ENCODE measurements at regions not wholly inside any gene's neighbourhood (a gene's known extent, or its start where the extent isn't known, plus 50 kb on each side); places are given as distances from the start of the nearest gene placed in this dataset.

DNA sequence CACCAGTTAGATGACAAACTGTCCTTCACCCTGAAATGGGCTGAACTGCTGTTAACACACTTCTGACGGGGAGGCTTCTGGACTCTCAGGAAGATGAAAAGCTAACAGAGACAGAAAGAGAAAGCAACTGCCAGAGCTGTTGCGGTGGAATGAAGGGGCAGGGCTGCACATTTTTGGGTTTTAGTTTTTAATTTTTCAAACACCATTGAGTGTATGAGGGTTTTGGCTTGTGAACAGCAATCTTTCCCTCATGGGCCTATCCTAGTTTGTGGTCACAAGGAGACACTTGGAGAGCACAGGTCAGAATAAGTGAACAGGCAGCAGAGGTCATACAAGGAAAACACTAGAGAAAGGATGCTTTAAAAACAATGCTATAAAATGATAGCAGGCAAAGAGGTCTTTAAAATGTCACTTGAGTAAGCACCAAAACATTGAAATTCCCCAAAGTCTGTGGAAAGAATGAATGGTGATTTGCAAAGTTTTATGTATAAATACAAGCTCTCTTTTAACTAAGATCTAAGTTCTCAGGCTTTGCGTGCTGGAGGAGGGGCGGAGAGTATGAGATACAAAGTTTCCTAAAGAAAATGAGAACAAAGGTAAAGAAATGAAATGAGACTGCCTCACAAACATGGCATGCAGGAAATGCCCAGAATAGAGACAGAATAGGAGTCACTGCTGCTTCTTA is 101.4 kb upstream of the GLI3 start:
- Histone ChIP-seq H3K36me3 (ENCODE audit: control insufficient read depth in 4 of 4, insufficient read depth in 4 of 4, low read length in 3 of 4) (no peaks in the 10 kb centered on the region), H3K4me1 (ENCODE audit: control extremely low read depth in 1 of 4, control insufficient read depth in 4 of 4, insufficient read depth in 4 of 4, low read length in 3 of 4) (no peaks in the 10 kb centered on the region), H3K27me3 (replicated peaks in 2 of 5; ENCODE audit: control insufficient read depth in 4 of 5, insufficient read depth in 5 of 5, low read length in 4 of 5) (peaks cover 0 to 2% (median 2%) of the 10 kb centered on the region in 5 experiments), H3K9me3 (ENCODE audit: control extremely low read depth in 1 of 5, control insufficient read depth in 4 of 5, insufficient read depth in 2 of 5, low read depth in 1 of 5, low read length in 4 of 5) (no peaks in the 10 kb centered on the region), H3K27ac (ENCODE audit: insufficient read depth in 1 of 2, low read depth in 1 of 2, low read length in 2 of 2, poor library complexity in 1 of 2, severe bottlenecking in 2 of 2) (no peak overlapping the region), H3K4me3 (ENCODE audit: control insufficient read depth in 1 of 7, extremely low read depth in 1 of 7, insufficient read depth in 4 of 7, low read depth in 2 of 7, low read length in 6 of 7) (no peak overlapping the region)
- ChIA-PET POLR2A (no interaction called here), CTCF (no interaction called here)
- DNase-seq = no peak
- WGBS (ENCODE audit: insufficient coverage) = 92% methylated on average over 2 of the region's 4 CpGs

DNA sequence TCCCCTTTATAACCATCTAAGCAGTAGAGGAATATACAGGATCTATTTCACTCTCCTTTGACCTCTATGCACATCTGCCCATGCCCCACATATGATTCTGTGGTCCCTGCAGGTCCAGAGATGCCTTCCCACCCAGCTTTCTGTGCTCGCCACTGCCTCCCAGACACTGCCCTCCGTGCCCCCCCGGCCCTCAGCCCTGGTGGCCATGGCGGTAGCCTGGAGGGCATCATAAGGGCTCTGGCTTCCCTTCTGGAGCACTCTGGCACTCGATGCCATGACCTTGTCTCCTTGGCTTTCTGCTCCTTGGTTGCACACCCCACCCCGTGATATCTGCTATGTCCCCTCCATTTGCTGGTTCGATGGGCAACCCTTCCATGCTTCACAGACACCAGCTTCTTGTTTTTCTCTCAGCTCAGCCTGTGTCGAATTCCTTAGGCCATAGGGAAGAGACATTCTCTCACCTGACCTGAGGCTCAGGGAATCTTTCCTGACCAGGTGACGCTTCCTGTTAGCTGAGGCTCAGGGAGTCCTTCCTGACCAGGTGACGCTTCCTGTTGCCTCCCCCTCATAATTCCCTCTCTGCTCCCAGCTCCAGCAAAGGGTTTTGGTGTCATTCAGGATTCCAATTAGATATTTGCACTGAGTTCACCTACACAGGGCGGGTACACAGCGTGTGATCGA is 100.4 kb upstream of the GLI3 start:
- H3K36me3 ChIP-seq (ENCODE audit: control insufficient read depth in 4 of 4, insufficient read depth in 4 of 4, low read length in 3 of 4) = no peaks in the 10 kb centered on the region
- no peaks in the 10 kb centered on the region for H3K4me1 ChIP-seq (ENCODE audit: control extremely low read depth in 1 of 4, control insufficient read depth in 4 of 4, insufficient read depth in 4 of 4, low read length in 3 of 4)
- peaks cover 0 to 2% (median 0%) of the 10 kb centered on the region in 5 experiments for H3K27me3 ChIP-seq (replicated peaks in 2 of 5; ENCODE audit: control insufficient read depth in 4 of 5, insufficient read depth in 5 of 5, low read length in 4 of 5)
- H3K9me3 ChIP-seq (ENCODE audit: control extremely low read depth in 1 of 5, control insufficient read depth in 4 of 5, insufficient read depth in 2 of 5, low read depth in 1 of 5, low read length in 4 of 5) = peaks cover 0 to 6% (median 1%) of the 10 kb centered on the region in 5 experiments
- WGBS (ENCODE audit: insufficient coverage) = 96% methylated on average over 9 of the region's 13 CpGs
- no peak overlapping the region for H3K27ac ChIP-seq (ENCODE audit: insufficient read depth in 1 of 2, low read depth in 1 of 2, low read length in 2 of 2, poor library complexity in 1 of 2, severe bottlenecking in 2 of 2)
- DNase-seq = no peak
- no peak overlapping the region for H3K4me3 ChIP-seq (ENCODE audit: control insufficient read depth in 1 of 7, extremely low read depth in 1 of 7, insufficient read depth in 4 of 7, low read depth in 2 of 7, low read length in 6 of 7)
- ChIA-PET CTCF (no interaction called here), POLR2A (no interaction called here)

DNA sequence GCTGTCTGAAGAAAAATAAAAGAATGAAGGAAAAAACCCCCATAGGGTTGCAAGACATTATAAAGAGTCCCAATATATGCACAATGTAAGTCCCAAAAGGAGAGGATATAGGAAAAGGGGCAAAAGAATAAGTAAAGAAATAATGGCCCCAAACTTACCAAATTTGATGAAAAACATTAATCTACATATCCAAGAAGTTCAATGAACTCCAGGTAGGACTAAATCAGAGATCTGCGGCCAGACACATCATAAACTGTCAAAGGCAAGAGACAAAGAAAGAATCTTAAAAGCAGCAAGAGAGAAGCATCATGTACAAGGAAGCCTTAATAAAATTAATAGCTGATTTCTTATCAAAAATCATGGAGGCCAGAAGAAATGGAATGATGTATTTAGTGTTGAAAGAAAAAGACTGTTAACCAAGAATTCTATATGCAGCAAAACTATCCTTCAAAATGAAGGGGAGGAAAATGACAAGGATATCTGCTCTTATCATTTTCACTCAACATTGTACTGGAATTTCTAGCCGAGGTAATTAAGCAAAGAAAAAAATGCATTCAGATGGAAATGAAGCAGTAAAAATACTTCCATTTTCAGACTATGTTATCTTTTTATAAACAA is 95.7 kb upstream of the GLI3 start:
- H3K4me3 ChIP-seq (ENCODE audit: control insufficient read depth in 1 of 7, extremely low read depth in 1 of 7, insufficient read depth in 4 of 7, low read depth in 2 of 7, low read length in 6 of 7) = no peak overlapping the region
- ChIA-PET POLR2A (no interaction called here), CTCF (no interaction called here)
- no peak overlapping the region for H3K27ac ChIP-seq (ENCODE audit: insufficient read depth in 1 of 2, low read depth in 1 of 2, low read length in 2 of 2, poor library complexity in 1 of 2, severe bottlenecking in 2 of 2)
- no peak for DNase-seq
- H3K27me3 ChIP-seq (replicated peaks in 2 of 5; ENCODE audit: control insufficient read depth in 4 of 5, insufficient read depth in 5 of 5, low read length in 4 of 5) = peaks cover 0 to 2% (median 0%) of the 10 kb centered on the region in 5 experiments
- WGBS (ENCODE audit: insufficient coverage) = no CpG with 5 or more reads among the region's 2 CpGs
- peaks cover 2 to 17% (median 3%) of the 10 kb centered on the region in 5 experiments for H3K9me3 ChIP-seq (ENCODE audit: control extremely low read depth in 1 of 5, control insufficient read depth in 4 of 5, insufficient read depth in 2 of 5, low read depth in 1 of 5, low read length in 4 of 5)
- no peaks in the 10 kb centered on the region for H3K36me3 ChIP-seq (ENCODE audit: control insufficient read depth in 4 of 4, insufficient read depth in 4 of 4, low read length in 3 of 4)
- H3K4me1 ChIP-seq (ENCODE audit: control extremely low read depth in 1 of 4, control insufficient read depth in 4 of 4, insufficient read depth in 4 of 4, low read length in 3 of 4) = no peaks in the 10 kb centered on the region

DNA sequence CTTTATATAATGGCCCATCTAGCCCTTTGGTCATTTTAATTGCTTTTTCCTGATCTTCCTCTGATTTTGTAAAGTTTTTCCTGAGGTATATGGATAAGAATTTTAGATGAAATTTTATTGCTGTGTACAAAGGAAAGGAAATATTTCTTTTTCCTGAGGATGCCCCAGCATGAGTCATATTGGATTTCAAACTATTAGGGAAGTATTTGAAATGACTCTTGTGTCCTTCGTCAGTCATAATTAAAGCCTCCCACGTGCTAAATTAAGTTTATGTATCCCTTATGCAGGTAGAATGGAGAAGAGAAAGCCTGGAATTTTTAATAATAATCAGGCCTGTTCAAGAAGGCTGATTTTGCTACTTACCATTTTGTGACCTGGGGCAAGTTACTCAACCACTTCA is 82.6 kb upstream of the GLI3 start:
- 100% methylated on average over 2 of the region's 2 CpGs for WGBS (ENCODE audit: insufficient coverage)
- no peak for DNase-seq
- CTCF ChIA-PET = no interaction called here
- Histone ChIP-seq H3K27me3 (replicated peaks in 2 of 5; ENCODE audit: control insufficient read depth in 4 of 5, insufficient read depth in 5 of 5, low read length in 4 of 5) (peaks cover 0 to 7% (median 0%) of the 10 kb centered on the region in 5 experiments), H3K27ac (ENCODE audit: insufficient read depth in 1 of 2, low read depth in 1 of 2, low read length in 2 of 2, poor library complexity in 1 of 2, severe bottlenecking in 2 of 2) (no peak overlapping the region), H3K9me3 (ENCODE audit: control extremely low read depth in 1 of 5, control insufficient read depth in 4 of 5, insufficient read depth in 2 of 5, low read depth in 1 of 5, low read length in 4 of 5) (no peaks in the 10 kb centered on the region), H3K4me3 (ENCODE audit: control insufficient read depth in 1 of 7, extremely low read depth in 1 of 7, insufficient read depth in 4 of 7, low read depth in 2 of 7, low read length in 6 of 7) (no peak overlapping the region), H3K4me1 (ENCODE audit: control extremely low read depth in 1 of 4, control insufficient read depth in 4 of 4, insufficient read depth in 4 of 4, low read length in 3 of 4) (no peaks in the 10 kb centered on the region), H3K36me3 (ENCODE audit: control insufficient read depth in 4 of 4, insufficient read depth in 4 of 4, low read length in 3 of 4) (no peaks in the 10 kb centered on the region)
- POLR2A ChIA-PET = no interaction called here

DNA sequence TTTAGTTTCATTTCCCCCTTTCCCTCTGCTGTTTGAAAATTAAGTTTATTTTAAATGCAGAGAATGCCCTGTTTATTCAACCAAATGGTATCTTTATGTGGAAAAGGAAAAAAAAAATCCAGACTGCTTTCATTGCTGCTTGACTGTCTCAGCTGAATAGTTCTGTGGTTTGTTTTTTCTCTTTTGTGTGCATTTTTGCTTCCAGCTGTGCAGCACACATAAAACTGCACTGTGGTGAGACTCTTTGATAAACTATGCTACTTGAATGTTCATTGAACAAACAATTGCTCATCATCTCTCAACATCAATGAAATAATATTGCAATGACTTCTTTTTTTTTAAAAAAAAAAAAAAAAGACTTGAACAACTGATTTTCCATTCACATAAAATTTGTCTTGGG is 78.6 kb upstream of the GLI3 start:
- Histone ChIP-seq H3K4me3 (ENCODE audit: control insufficient read depth in 1 of 7, extremely low read depth in 1 of 7, insufficient read depth in 4 of 7, low read depth in 2 of 7, low read length in 6 of 7) (no peak overlapping the region), H3K4me1 (ENCODE audit: control extremely low read depth in 1 of 4, control insufficient read depth in 4 of 4, insufficient read depth in 4 of 4, low read length in 3 of 4) (no peaks in the 10 kb centered on the region), H3K27me3 (replicated peaks in 2 of 5; ENCODE audit: control insufficient read depth in 4 of 5, insufficient read depth in 5 of 5, low read length in 4 of 5) (peaks cover 0 to 5% (median 0%) of the 10 kb centered on the region in 5 experiments), H3K9me3 (ENCODE audit: control extremely low read depth in 1 of 5, control insufficient read depth in 4 of 5, insufficient read depth in 2 of 5, low read depth in 1 of 5, low read length in 4 of 5) (peaks cover 0 to 2% (median 0%) of the 10 kb centered on the region in 5 experiments), H3K27ac (ENCODE audit: insufficient read depth in 1 of 2, low read depth in 1 of 2, low read length in 2 of 2, poor library complexity in 1 of 2, severe bottlenecking in 2 of 2) (no peak overlapping the region), H3K36me3 (ENCODE audit: control insufficient read depth in 4 of 4, insufficient read depth in 4 of 4, low read length in 3 of 4) (no peaks in the 10 kb centered on the region)
- POLR2A ChIA-PET = no interaction called here
- DNase-seq = no peak
- CTCF ChIA-PET = no interaction called here

DNA sequence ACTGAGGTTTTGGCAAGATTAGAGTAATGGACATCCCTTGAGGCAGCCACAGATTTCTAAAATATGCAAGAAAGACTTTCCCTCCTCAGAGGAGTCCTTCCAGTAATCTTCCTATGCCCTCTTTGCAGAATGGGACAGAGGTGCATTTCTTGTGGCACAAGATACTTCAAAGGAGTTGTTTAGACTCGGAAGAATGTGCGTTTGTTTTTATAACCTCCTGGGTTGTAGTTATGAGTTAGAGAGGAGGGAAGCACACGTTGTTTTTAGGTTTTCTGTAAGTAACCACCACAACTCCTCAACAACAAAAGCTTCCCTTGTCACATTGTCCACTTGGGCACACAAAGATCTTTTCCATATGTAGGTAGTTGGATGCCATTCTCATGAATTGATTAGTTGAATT is 78.1 kb upstream of the GLI3 start:
- no CpG with 5 or more reads among the region's 3 CpGs for WGBS (ENCODE audit: insufficient coverage)
- Histone ChIP-seq H3K4me3 (ENCODE audit: control insufficient read depth in 1 of 7, extremely low read depth in 1 of 7, insufficient read depth in 4 of 7, low read depth in 2 of 7, low read length in 6 of 7) (no peak overlapping the region), H3K36me3 (ENCODE audit: control insufficient read depth in 4 of 4, insufficient read depth in 4 of 4, low read length in 3 of 4) (no peaks in the 10 kb centered on the region), H3K27me3 (replicated peaks in 2 of 5; ENCODE audit: control insufficient read depth in 4 of 5, insufficient read depth in 5 of 5, low read length in 4 of 5) (peaks cover 0 to 5% (median 0%) of the 10 kb centered on the region in 5 experiments), H3K9me3 (ENCODE audit: control extremely low read depth in 1 of 5, control insufficient read depth in 4 of 5, insufficient read depth in 2 of 5, low read depth in 1 of 5, low read length in 4 of 5) (peaks cover 0 to 2% (median 0%) of the 10 kb centered on the region in 5 experiments), H3K27ac (ENCODE audit: insufficient read depth in 1 of 2, low read depth in 1 of 2, low read length in 2 of 2, poor library complexity in 1 of 2, severe bottlenecking in 2 of 2) (no peak overlapping the region), H3K4me1 (ENCODE audit: control extremely low read depth in 1 of 4, control insufficient read depth in 4 of 4, insufficient read depth in 4 of 4, low read length in 3 of 4) (no peaks in the 10 kb centered on the region)
- POLR2A ChIA-PET = no interaction called here
- CTCF ChIA-PET = no interaction called here
- DNase-seq = no peak

DNA sequence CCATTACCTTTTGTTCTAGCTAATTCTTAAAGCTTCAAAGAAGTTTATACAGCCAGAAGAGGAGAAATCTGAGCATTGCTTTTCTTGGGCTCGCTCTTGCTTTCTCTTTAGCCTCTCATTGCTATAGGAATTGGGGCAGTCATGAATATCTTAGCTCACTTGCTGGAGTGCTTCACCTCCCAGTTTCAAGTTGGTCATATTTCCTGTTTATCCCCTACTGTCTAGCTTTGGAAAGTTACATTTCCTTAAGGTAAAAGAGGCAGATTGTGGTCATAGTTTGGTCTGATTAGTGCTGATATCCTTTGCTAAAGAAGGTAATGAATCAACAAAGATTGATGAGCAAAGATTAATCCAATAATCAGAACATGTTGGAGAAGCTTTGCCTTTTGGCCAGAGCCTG is 77.7 kb upstream of the GLI3 start:
- CTCF ChIA-PET = no interaction called here
- no CpG with 5 or more reads among the region's 1 CpG for WGBS (ENCODE audit: insufficient coverage)

More for the DNA sequence above, 77.7 kb upstream of the GLI3 start:
- no peak for DNase-seq
- POLR2A ChIA-PET = no interaction called here
- H3K4me3 ChIP-seq (ENCODE audit: control insufficient read depth in 1 of 7, extremely low read depth in 1 of 7, insufficient read depth in 4 of 7, low read depth in 2 of 7, low read length in 6 of 7) = no peak overlapping the region
- no peak overlapping the region for H3K27ac ChIP-seq (ENCODE audit: insufficient read depth in 1 of 2, low read depth in 1 of 2, low read length in 2 of 2, poor library complexity in 1 of 2, severe bottlenecking in 2 of 2)
- peaks cover 0 to 2% (median 0%) of the 10 kb centered on the region in 5 experiments for H3K9me3 ChIP-seq (ENCODE audit: control extremely low read depth in 1 of 5, control insufficient read depth in 4 of 5, insufficient read depth in 2 of 5, low read depth in 1 of 5, low read length in 4 of 5)
- peaks cover 0 to 5% (median 0%) of the 10 kb centered on the region in 5 experiments for H3K27me3 ChIP-seq (replicated peaks in 2 of 5; ENCODE audit: control insufficient read depth in 4 of 5, insufficient read depth in 5 of 5, low read length in 4 of 5)
- no peaks in the 10 kb centered on the region for H3K4me1 ChIP-seq (ENCODE audit: control extremely low read depth in 1 of 4, control insufficient read depth in 4 of 4, insufficient read depth in 4 of 4, low read length in 3 of 4)
- no peaks in the 10 kb centered on the region for H3K36me3 ChIP-seq (ENCODE audit: control insufficient read depth in 4 of 4, insufficient read depth in 4 of 4, low read length in 3 of 4)

Data from common myeloid progenitor, CD34-positive (primary cell).